ENCODE measurements at regions not wholly inside any gene's neighbourhood (a gene's known extent, or its start where the extent isn't known, plus 50 kb on each side); places are given as distances from the start of the nearest gene placed in this dataset.

DNA sequence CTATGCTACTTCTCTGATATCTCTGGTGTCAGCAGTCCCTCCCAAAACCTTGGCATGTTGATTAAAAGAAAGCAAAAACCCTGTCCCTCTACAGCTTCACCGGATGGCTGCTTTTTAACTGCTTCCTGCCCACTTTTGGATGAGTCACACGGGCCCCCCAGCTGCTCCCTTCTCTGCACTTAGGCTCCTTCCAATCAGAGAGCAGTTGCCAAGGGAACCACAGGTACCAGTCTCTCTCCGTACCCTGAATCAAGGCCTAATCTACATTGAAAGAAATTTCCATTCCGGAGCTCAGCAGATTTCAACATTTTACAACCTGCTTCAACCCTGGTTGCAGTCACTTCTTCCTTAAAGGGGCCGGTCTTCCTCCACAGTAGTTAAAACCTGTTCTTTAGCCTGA lies 70.6 kb upstream of the GJB5 start:
- no peaks in the 10 kb centered on the region for H3K9me3 ChIP-seq (ENCODE audit: insufficient read depth, low read depth)
- no peaks in the 10 kb centered on the region for H3F3A ChIP-seq (ENCODE audit: insufficient read depth, low read depth)
- H3K4me1 ChIP-seq (replicated peaks; ENCODE audit: insufficient read depth) = no peaks in the 10 kb centered on the region
- intact Hi-C loops (cut with micrococcal nuclease; ENCODE audit: unreplicated experiment) = no loop called here
- no peak overlapping the region for H3K4me3 ChIP-seq
- no peak overlapping the region for H3K27ac ChIP-seq
- BruUV-seq (replicated peaks) = no TSS peak
- no peaks in the 10 kb centered on the region for H3K36me3 ChIP-seq (ENCODE audit: low read depth)
- no peak for DNase-seq
- H2AFZ ChIP-seq = no peak overlapping the region
- TF ChIP-seq, protein P1, sequence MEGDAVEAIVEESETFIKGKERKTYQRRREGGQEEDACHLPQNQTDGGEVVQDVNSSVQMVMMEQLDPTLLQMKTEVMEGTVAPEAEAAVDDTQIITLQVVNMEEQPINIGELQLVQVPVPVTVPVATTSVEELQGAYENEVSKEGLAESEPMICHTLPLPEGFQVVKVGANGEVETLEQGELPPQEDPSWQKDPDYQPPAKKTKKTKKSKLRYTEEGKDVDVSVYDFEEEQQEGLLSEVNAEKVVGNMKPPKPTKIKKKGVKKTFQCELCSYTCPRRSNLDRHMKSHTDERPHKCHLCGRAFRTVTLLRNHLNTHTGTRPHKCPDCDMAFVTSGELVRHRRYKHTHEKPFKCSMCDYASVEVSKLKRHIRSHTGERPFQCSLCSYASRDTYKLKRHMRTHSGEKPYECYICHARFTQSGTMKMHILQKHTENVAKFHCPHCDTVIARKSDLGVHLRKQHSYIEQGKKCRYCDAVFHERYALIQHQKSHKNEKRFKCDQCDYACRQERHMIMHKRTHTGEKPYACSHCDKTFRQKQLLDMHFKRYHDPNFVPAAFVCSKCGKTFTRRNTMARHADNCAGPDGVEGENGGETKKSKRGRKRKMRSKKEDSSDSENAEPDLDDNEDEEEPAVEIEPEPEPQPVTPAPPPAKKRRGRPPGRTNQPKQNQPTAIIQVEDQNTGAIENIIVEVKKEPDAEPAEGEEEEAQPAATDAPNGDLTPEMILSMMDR (conservative IDR thresholded peaks at IDR 0.05) = no peak
- no peak for TF ChIP-seq EZH2 (IDR thresholded peaks at IDR 0.05; ENCODE audit: low read depth)
- ChIA-PET CTCF (no interaction called here), POLR2A (ENCODE audit: unreplicated experiment) (interaction anchor here (0.8 kb wide), 1 partner anchor 710 kb away, joined by 3 read pairs; no protein-coding TSS in a partner anchor)
- no peak overlapping the region for H3K4me2 ChIP-seq
- H3K79me2 ChIP-seq (ENCODE audit: low read depth) = no peaks in the 10 kb centered on the region
- H3K9me2 ChIP-seq (ENCODE audit: insufficient read depth) = no peaks in the 10 kb centered on the region; the same call in 1 of the 2 replicates
- no peaks in the 10 kb centered on the region for H4K20me1 ChIP-seq (ENCODE audit: insufficient read depth)
- peaks cover 15% of the 10 kb centered on the region; the same call in 1 of the 2 replicates for H3K27me3 ChIP-seq (ENCODE audit: insufficient read depth, low read depth)

DNA sequence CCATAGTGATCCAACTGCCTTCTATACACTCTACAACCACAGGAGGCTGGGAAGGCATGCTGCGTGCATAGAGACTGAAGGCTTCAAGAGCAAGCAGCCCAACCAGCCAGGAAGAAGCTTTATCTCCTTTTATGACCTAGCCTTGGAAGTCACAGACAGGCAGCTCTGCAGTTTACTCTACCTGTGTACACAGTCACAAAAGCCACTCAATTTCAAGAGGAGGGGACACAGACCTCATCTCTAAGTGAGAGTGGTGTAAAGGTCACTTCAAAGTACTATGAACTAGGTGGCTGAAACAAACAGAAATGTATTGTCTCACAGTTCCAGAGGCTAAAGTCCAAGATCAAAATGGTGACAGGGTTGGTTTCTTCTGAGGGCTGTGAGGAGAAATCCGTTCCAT lies 69.6 kb upstream of the GJB5 start:
- ChIA-PET POLR2A (ENCODE audit: unreplicated experiment) (no interaction called here), CTCF (no interaction called here)
- Histone ChIP-seq H3K4me2 (no peak overlapping the region), H4K20me1 (ENCODE audit: insufficient read depth) (no peaks in the 10 kb centered on the region; the same call in 1 of the 2 replicates), H3K27ac (no peak overlapping the region), H3K79me2 (ENCODE audit: low read depth) (no peaks in the 10 kb centered on the region), H3K4me1 (replicated peaks; ENCODE audit: insufficient read depth) (no peaks in the 10 kb centered on the region), H3F3A (ENCODE audit: insufficient read depth, low read depth) (no peaks in the 10 kb centered on the region), H3K9me3 (ENCODE audit: insufficient read depth, low read depth) (no peaks in the 10 kb centered on the region), H3K9me2 (ENCODE audit: insufficient read depth) (no peaks in the 10 kb centered on the region; the same call in 1 of the 2 replicates), H3K36me3 (ENCODE audit: low read depth) (no peaks in the 10 kb centered on the region), H3K4me3 (no peak overlapping the region), H2AFZ (no peak overlapping the region), H3K27me3 (ENCODE audit: insufficient read depth, low read depth) (peaks cover 18% of the 10 kb centered on the region; the same call in 1 of the 2 replicates)
- intact Hi-C loops (cut with micrococcal nuclease; ENCODE audit: unreplicated experiment) = no loop called here
- no peak for TF ChIP-seq EZH2 (IDR thresholded peaks at IDR 0.05; ENCODE audit: low read depth)
- TF ChIP-seq, protein P1 (conservative IDR thresholded peaks at IDR 0.05) = no peak
- DNase-seq = no peak
- BruUV-seq (replicated peaks) = no TSS peak

DNA sequence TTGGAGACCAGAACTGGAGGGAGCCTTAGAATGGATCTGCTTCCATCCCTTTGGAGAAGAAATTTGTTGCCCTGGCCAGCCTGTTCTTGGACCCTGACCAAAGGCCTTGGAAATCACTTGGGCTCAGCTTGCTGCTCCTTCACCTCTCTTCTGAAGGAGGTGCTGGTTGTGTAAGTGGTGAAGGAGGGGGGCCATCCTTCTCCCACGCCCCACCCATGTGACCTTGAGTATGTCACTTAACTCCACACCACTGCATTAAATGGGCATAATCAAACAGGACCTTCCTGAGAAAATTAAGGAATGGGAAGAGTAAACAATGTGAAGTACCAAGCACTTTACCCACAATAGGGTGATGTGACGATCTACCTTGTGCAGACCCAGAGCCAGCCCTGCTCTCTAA lies 68.3 kb upstream of the GJB5 start:
- Histone ChIP-seq H3K9me3 (ENCODE audit: insufficient read depth, low read depth) (no peaks in the 10 kb centered on the region), H2AFZ (no peak overlapping the region), H3K27ac (no peak overlapping the region), H4K20me1 (ENCODE audit: insufficient read depth) (no peaks in the 10 kb centered on the region; the same call in 1 of the 2 replicates), H3K9me2 (ENCODE audit: insufficient read depth) (no peaks in the 10 kb centered on the region; the same call in 1 of the 2 replicates), H3K36me3 (ENCODE audit: low read depth) (no peaks in the 10 kb centered on the region), H3K4me1 (replicated peaks; ENCODE audit: insufficient read depth) (no peaks in the 10 kb centered on the region), H3K4me2 (no peak overlapping the region), H3K4me3 (no peak overlapping the region), H3F3A (ENCODE audit: insufficient read depth, low read depth) (no peaks in the 10 kb centered on the region), H3K27me3 (ENCODE audit: insufficient read depth, low read depth) (peaks cover 21% of the 10 kb centered on the region), H3K79me2 (ENCODE audit: low read depth) (no peaks in the 10 kb centered on the region)
- ChIA-PET CTCF (no interaction called here), POLR2A (ENCODE audit: unreplicated experiment) (no interaction called here)
- intact Hi-C loops (cut with micrococcal nuclease; ENCODE audit: unreplicated experiment) = no loop called here
- no TSS peak for BruUV-seq (replicated peaks)
- no peak for DNase-seq
- TF ChIP-seq, protein P1 (conservative IDR thresholded peaks at IDR 0.05) = no peak
- no peak for TF ChIP-seq EZH2 (IDR thresholded peaks at IDR 0.05; ENCODE audit: low read depth)

Data from PC-9 (cell line).